HepG2 (cell line): ENCODE measurements at regions not wholly inside any gene's neighbourhood (a gene's known extent, or its start where the extent isn't known, plus 50 kb on each side); places are given as distances from the start of the nearest gene placed in this dataset.

ENCODE experiments used
- CC2D1A ChIP-seq: sonication (generic); formaldehyde crosslinking; IDR thresholded peaks from 2 replicates; pipeline ENCODE4 v1.8.1; 2023; ENCODE audit warnings: mild to moderate bottlenecking, missing genetic modification reagents
- CCAR2 ChIP-seq: fragments of 200-400 bp; formaldehyde crosslinking; optimal IDR thresholded peaks from 2 replicates; pipeline ENCODE3; 2018; ENCODE audit warnings: low read depth, mild to moderate bottlenecking, low read length, moderate library complexity
- FOXO1 ChIP-seq: sonication (generic); formaldehyde crosslinking; IDR thresholded peaks from 2 replicates; pipeline ENCODE4 v1.4.0; 2020; ENCODE audit warnings: missing genetic modification reagents
- HNRNPL ChIP-seq: fragments of 200-400 bp; formaldehyde crosslinking; IDR thresholded peaks from 2 replicates; pipeline ENCODE4 v1.6.1; 2017; ENCODE audit warnings: mild to moderate bottlenecking, low read depth, low read length
- MIER3 ChIP-seq: IDR thresholded peaks from 2 replicates; pipeline ENCODE4 v1.6.1; 2016; ENCODE audit warnings: missing compliant biosample characterization, borderline replicate concordance
- NCOA2 ChIP-seq: sonication (generic); formaldehyde crosslinking; IDR thresholded peaks from 2 replicates; pipeline ENCODE4 v1.8.0; 2022; ENCODE audit warnings: inconsistent platforms
- POLR2A ChIP-seq, 2 experiments: IDR thresholded peaks; 2 replicates each; pipeline ENCODE4 v1.6.1; 2011; ENCODE audit warnings: low read depth in 2 of 2, low read length in 2 of 2, mild to moderate bottlenecking in 1 of 2, moderate library complexity in 1 of 2; ENCODE audit not compliant: insufficient read depth in 1 of 2
- RBM39 ChIP-seq: fragments of 200-400 bp; formaldehyde crosslinking; IDR thresholded peaks from one replicate; pipeline ENCODE4 v1.6.1; 2018; ENCODE audit warnings: antibody characterized with exemption, mild to moderate bottlenecking, low read depth, low read length; ENCODE audit not compliant: poor library complexity, severe bottlenecking
- SUZ12 ChIP-seq: fragments of 150-350 bp; IDR thresholded peaks from 2 replicates; pipeline ENCODE4 v1.6.1; 2014; ENCODE audit warnings: low read depth, low read length
- YEATS2 ChIP-seq: sonication (generic); formaldehyde crosslinking; IDR thresholded peaks from 2 replicates; pipeline ENCODE4 v1.4.0; 2020; ENCODE audit warnings: missing genetic modification reagents, borderline replicate concordance
- ZFYVE20 ChIP-seq: sonication (generic); formaldehyde crosslinking; IDR thresholded peaks from 2 replicates; pipeline ENCODE4 v1.8.0; 2023; ENCODE audit warnings: low read depth, mild to moderate bottlenecking, moderate library complexity, missing genetic modification reagents, borderline replicate concordance
- ZNF607 ChIP-seq: sonication (generic); formaldehyde crosslinking; IDR thresholded peaks from 2 replicates; pipeline ENCODE4 v1.5.1; 2020; ENCODE audit warnings: missing genetic modification reagents, mild to moderate bottlenecking, borderline replicate concordance
- ZNF615 ChIP-seq: sonication (generic); formaldehyde crosslinking; IDR thresholded peaks from 2 replicates; pipeline ENCODE4 v1.5.0; 2020; ENCODE audit warnings: mild to moderate bottlenecking, missing genetic modification reagents, borderline replicate concordance
- ZNF749 ChIP-seq: sonication (generic); formaldehyde crosslinking; IDR thresholded peaks from 2 replicates; pipeline ENCODE4 v1.8.0; 2022; ENCODE audit warnings: mild to moderate bottlenecking, missing genetic modification reagents, moderate library complexity, borderline replicate concordance
- ZNF75D ChIP-seq: sonication (generic); formaldehyde crosslinking; IDR thresholded peaks from 2 replicates; pipeline ENCODE4 v1.8.1; 2023; ENCODE audit warnings: missing genetic modification reagents, mild to moderate bottlenecking, borderline replicate concordance
- ZNF788 ChIP-seq: sonication (generic); formaldehyde crosslinking; IDR thresholded peaks from 2 replicates; pipeline ENCODE4 v1.5.0; 2020; ENCODE audit warnings: mild to moderate bottlenecking, missing genetic modification reagents, borderline replicate concordance
- ZSCAN20 ChIP-seq: sonication (generic); formaldehyde crosslinking; IDR thresholded peaks from 2 replicates; pipeline ENCODE4 v1.4.0; 2020; ENCODE audit warnings: missing genetic modification reagents, mild to moderate bottlenecking, borderline replicate concordance
- TF ChIP-seq, protein P1 (sequence below): IDR thresholded peaks from 2 replicates; pipeline ENCODE4 v1.6.1; 2018; ENCODE audit warnings: missing genetic modification reagents
- TF ChIP-seq, protein P2 (sequence below): sonication (generic); formaldehyde crosslinking; IDR thresholded peaks from 2 replicates; pipeline ENCODE4 v1.4.0; 2020; ENCODE audit warnings: missing genetic modification reagents
- TF ChIP-seq, protein P3 (sequence below): sonication (generic); formaldehyde crosslinking; IDR thresholded peaks from 2 replicates; pipeline ENCODE4 v1.5.1; 2020; ENCODE audit warnings: mild to moderate bottlenecking, missing genetic modification reagents, moderate library complexity

DNA sequence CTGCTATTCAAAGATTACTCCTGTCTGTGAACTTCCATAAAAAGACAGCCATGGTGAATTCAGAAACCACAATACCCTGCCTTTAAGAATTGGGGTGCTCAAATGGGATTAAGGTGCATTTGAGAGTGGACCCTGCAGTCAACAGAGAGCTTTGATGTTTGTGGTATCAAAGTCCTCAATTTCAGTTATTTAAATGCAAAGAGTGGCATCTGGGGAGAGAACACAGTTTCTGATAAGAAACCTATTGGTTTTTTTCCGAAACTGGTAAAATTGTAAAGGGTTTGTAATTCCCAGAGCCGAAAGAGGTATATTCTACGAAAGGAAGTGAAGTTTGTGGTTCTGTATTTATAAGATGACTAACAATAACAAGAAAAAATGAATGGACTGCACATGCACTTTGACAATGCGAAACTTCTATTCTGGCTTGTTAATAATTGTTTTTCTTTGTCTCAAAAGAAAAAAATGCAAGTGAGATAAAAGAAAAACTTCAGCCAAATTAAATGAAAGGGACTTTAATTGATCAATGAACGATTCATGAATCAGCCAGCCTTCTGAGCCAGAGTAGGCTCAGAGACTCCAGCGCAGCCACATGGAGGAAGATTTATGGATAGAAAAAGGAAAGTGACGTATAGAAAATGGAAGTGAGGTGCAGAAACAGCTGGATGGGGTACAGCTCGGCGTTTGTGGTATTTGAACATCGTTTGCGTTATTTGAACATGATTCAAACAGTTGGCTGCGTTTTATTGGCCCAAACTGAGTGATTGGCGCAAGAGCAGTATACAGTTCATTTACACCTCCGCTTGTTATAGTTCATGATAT is 70.5 kb upstream of the DUSP22 start (continued):
- TF ChIP-seq, protein P1, sequence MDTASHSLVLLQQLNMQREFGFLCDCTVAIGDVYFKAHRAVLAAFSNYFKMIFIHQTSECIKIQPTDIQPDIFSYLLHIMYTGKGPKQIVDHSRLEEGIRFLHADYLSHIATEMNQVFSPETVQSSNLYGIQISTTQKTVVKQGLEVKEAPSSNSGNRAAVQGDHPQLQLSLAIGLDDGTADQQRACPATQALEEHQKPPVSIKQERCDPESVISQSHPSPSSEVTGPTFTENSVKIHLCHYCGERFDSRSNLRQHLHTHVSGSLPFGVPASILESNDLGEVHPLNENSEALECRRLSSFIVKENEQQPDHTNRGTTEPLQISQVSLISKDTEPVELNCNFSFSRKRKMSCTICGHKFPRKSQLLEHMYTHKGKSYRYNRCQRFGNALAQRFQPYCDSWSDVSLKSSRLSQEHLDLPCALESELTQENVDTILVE (CRISPR knock-in tag) = no peak
- TF ChIP-seq, protein P2, sequence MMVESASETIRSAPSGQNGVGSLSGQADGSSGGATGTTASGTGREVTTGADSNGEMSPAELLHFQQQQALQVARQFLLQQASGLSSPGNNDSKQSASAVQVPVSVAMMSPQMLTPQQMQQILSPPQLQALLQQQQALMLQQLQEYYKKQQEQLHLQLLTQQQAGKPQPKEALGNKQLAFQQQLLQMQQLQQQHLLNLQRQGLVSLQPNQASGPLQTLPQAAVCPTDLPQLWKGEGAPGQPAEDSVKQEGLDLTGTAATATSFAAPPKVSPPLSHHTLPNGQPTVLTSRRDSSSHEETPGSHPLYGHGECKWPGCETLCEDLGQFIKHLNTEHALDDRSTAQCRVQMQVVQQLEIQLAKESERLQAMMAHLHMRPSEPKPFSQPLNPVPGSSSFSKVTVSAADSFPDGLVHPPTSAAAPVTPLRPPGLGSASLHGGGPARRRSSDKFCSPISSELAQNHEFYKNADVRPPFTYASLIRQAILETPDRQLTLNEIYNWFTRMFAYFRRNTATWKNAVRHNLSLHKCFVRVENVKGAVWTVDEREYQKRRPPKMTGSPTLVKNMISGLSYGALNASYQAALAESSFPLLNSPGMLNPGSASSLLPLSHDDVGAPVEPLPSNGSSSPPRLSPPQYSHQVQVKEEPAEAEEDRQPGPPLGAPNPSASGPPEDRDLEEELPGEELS (CRISPR knock-in tag) = no peak
- TF ChIP-seq, protein P3, sequence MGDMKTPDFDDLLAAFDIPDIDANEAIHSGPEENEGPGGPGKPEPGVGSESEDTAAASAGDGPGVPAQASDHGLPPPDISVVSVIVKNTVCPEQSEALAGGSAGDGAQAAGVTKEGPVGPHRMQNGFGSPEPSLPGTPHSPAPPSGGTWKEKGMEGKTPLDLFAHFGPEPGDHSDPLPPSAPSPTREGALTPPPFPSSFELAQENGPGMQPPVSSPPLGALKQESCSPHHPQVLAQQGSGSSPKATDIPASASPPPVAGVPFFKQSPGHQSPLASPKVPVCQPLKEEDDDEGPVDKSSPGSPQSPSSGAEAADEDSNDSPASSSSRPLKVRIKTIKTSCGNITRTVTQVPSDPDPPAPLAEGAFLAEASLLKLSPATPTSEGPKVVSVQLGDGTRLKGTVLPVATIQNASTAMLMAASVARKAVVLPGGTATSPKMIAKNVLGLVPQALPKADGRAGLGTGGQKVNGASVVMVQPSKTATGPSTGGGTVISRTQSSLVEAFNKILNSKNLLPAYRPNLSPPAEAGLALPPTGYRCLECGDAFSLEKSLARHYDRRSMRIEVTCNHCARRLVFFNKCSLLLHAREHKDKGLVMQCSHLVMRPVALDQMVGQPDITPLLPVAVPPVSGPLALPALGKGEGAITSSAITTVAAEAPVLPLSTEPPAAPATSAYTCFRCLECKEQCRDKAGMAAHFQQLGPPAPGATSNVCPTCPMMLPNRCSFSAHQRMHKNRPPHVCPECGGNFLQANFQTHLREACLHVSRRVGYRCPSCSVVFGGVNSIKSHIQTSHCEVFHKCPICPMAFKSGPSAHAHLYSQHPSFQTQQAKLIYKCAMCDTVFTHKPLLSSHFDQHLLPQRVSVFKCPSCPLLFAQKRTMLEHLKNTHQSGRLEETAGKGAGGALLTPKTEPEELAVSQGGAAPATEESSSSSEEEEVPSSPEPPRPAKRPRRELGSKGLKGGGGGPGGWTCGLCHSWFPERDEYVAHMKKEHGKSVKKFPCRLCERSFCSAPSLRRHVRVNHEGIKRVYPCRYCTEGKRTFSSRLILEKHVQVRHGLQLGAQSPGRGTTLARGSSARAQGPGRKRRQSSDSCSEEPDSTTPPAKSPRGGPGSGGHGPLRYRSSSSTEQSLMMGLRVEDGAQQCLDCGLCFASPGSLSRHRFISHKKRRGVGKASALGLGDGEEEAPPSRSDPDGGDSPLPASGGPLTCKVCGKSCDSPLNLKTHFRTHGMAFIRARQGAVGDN (CRISPR knock-in tag) = no peak
- TF ChIP-seq MIER3 (CRISPR knock-in tag) (no peak), YEATS2 (CRISPR knock-in tag) (no peak), ZSCAN20 (CRISPR knock-in tag) (no peak), ZNF607 (CRISPR knock-in tag) (no peak), ZFYVE20 (CRISPR knock-in tag) (no peak), ZNF75D (CRISPR knock-in tag) (no peak), FOXO1 (no peak), ZNF788 (CRISPR knock-in tag) (no peak), RBM39 (no peak), ZNF615 (CRISPR knock-in tag) (no peak), CCAR2 (no peak), NCOA2 (CRISPR knock-in tag) (no peak), CC2D1A (CRISPR knock-in tag) (no peak), POLR2A (IDR thresholded peaks at IDR 0.05; ENCODE audit: insufficient read depth in 1 of 2, low read depth in 2 of 2, low read length in 2 of 2) (no peak), SUZ12 (no peak), ZNF749 (no peak), HNRNPL (no peak)
